ENCODE measurements at regions not wholly inside any gene's neighbourhood (a gene's known extent, or its start where the extent isn't known, plus 50 kb on each side); places are given as distances from the start of the nearest gene placed in this dataset.

GRCh38 chr14:106877517-106877916 lies 1351.1 kb downstream of the TMEM121 start:
- TF ChIP-seq POLR2AphosphoS5 (IDR thresholded peaks at IDR 0.05) (no peak), CTCF (IDR thresholded peaks at IDR 0.05) (no peak)
